GM12891 (cell line): ENCODE measurements at regions not wholly inside any gene's neighbourhood (a gene's known extent, or its start where the extent isn't known, plus 50 kb on each side); places are given as distances from the start of the nearest gene placed in this dataset.

ENCODE experiments used
- POLR2A ChIP-seq: IDR thresholded peaks from 2 replicates; pipeline ENCODE4 v1.6.1; 2011; ENCODE audit warnings: low read depth, low read length, control low read depth
- POLR2AphosphoS5 ChIP-seq: IDR thresholded peaks from 2 replicates; pipeline ENCODE4 v1.6.1; 2011; ENCODE audit warnings: low read depth, low read length, control low read depth

GRCh38 chr7:145394126-145394525 lies 558.3 kb upstream of the TPK1 start:
- TF ChIP-seq POLR2A (no peak), POLR2AphosphoS5 (no peak)
